NCI-H748 (cell line): ENCODE measurements at regions not wholly inside any gene's neighbourhood (a gene's known extent, or its start where the extent isn't known, plus 50 kb on each side); places are given as distances from the start of the nearest gene placed in this dataset.

Experiments
- DNase-seq: peaks from one replicate; lab custom pipeline; 2025; ENCODE audit not compliant: unreplicated experiment; lab: John Stamatoyannopoulos, UW

DNA sequence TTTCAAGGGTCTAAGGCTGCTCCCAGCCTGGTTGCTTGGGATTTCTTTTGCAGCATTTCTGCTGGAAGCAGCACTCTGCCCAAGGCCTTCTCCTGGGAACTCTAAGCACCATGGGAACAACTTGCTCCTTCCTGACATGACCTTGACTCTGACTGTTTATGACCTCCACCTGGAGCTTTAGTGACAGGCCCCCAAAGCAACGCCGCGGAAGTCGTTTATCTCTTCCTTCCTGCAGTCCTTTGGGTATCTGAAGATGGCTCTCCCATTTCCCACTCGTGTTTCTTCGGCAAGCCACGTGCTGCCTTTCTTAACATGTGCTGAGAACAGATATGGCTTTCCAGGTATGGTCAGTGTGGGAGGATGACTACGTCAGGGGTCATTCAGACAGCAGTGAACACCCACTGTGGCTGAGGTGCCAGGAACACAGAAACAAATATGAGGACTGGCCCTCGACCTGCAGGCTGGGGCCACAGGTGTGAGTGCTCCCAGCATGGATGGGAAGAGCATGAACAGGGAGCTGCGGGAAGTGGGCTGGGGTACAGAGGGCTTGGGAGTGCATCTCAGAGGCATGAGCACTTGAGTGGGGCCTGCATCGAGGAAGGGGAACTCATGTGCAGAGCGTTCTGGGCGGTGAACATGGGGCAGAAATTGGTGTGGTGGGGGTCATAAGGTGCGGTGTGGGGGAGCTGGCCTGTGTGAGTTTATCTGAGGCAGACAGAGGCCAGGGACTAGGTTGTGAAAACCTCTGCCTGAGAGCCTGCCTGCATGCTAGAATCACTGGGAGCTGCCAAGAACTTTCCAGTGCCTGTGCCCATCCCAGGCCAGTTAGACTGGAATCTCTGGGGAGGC, 140.5 kb downstream of the TSN start:
- DNase-seq, result no peak

DNA sequence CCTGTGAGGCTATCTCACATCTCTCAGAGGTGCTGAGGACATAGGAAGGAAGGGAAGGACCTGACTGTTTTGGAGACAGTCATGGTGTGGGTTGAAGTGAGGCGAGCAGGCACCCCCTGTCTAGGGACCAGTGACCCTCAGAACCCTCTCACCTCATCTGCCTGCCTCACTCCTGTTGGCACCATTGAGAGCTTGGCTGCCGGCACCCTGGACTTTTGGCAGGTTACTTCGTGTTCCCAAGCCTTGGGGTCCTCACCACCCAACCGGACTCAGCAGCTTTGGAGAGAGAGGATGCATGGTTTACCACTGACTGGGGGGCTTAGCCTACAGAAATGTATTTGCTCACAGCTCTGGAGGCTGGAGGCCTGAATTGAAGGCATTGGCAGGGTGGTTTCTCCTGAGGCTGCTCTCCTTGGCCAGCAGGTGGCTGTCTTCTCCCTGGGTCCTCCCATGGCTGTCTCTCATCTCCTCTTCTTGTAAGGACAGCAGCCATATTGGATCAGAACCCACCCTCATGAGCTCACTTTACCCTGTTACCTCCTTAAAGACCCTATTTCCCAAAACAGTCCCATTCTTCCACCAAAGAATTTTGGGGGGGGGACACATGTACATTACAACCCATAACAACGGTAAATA, 142.0 kb downstream of the TSN start:
- peak; percentile 47 for DNase-seq

- DNase-seq, result no peak
These were observed 143.0 kb downstream of the TSN start for GRCh38 chr2:121898483-121898882.

DNA sequence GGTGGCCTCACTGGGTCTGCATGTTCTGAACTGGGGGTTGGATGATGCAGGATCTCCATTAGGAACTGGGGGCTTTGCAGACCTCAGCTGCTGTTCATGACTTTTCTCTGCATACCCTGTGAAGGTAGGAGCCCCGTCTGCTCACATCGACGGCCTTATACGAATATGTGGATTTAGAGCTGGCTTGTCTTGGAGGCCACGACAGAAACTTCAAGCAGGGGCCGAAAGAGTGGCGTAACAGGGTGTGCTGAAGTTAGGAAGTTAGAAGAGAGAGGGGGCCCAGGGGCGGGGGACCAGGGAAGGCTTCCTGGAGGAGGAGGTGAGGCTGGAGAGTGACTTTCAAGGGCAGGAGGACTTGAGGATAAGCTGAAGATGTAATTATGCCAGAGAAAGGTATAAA, 144.9 kb downstream of the TSN start:
- DNase-seq, result no peak

DNA sequence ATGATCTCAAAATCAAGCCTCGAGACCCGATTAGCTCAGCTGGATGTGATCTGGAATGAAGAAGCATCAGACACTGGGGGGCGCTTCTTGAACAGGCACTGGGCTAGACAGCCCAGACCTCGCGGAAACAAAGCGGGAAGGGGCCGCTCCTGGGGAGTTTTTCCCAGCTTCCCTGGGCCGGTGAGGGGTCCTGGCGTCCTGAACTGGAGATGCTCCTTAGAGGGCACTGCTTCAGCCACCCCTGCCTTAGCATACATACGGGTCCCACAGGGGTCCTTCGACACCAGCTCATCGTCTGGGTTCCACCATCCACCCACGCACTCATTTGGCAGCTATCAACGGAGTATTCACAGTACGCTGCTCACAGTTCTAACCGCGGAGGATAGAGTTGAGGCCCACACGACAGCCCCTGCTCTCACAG, 146.7 kb downstream of the TSN start:
- DNase-seq, result no peak

GRCh38 chr2:121902616-121903015, 147.2 kb downstream of the TSN start:
- DNase-seq, result no peak

DNA sequence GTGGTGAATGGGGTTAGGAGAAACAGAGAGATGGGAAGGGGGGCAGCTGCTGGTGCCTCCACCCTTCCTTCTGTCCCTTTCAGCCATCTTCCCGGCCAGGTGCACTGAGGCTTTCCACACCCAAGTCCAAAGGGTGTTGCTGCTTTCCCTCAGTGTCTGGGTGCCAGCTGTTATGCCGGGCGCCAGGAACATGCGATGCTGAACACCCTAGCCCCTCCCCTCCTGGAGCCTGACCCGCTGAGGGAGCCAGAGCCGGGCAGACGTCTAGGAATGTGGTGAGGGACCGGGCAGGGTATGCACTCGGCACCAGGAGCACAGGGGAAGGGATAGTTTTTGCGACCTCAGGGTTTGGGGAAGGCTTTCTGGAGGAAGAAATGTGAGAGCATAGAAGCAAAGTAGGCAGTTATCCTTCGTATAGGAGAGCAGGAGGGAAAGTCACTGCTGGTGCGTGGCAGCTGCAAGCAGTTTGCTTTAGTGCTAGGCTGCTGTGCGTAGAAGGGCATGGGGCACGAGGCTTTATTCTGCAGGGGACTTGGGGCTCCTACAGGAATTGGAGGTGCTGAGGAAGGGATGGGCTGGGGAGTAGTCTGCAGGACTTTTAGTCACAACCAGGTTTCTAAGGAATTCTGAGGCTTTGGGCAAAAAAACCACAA, 147.7 kb downstream of the TSN start:
- DNase-seq, result peak; percentile 41

DNA sequence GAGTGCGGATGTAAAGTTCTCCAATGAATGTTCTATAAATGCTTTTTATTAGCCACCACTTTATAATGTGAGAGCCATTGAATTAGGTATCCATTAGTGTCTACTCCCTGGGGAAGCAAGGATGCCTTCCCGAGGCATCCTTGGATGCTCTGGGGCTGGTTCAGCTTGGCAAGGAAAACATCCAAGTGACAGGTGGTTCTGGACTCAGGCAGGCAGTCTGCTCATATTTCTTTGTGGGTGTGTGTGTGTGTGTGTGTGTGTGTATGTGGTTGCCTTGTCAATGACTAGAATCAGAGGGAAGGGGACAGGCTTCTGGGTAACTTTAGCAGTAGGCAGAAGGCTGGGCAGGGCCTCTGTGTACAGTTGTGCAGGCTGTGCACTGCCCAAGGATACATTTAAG, 149.2 kb downstream of the TSN start:
- no peak for DNase-seq

GRCh38 chr2:121905201-121905600, 149.8 kb downstream of the TSN start:
- DNase-seq, result no peak

- no peak for DNase-seq
These were observed 150.7 kb downstream of the TSN start for GRCh38 chr2:121906170-121906569.

- DNase-seq, result peak; percentile 5
These were observed 152.5 kb downstream of the TSN start for GRCh38 chr2:121907928-121908327.

- no peak for DNase-seq
These were observed 154.7 kb downstream of the TSN start for GRCh38 chr2:121910139-121910538.

GRCh38 chr2:121911036-121911435, 155.6 kb downstream of the TSN start:
- no peak for DNase-seq

DNA sequence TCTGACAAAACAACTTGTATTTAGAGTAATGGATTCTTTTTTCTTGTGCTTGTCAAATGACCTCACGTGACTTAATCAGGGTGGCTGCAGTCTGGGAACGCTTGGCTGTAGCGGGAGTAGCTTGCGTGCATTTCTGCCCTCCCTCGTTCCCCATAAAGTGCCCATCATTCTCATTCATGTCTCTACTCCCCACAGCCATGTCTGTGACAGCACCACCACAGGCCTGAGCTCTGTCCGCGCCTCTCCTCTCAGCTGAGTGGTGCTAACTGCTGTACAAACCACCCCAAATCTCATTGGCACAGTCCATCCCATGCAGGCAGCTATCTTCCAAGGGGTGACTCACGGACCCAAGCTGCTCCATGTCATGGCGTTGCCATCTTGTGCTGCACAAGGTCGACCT, 161.7 kb downstream of the TSN start:
- DNase-seq, result no peak

GRCh38 chr2:121918231-121918630, 162.8 kb downstream of the TSN start:
- DNase-seq, result no peak

- no peak for DNase-seq
These were observed 164.4 kb downstream of the TSN start for GRCh38 chr2:121919803-121920202.

DNA sequence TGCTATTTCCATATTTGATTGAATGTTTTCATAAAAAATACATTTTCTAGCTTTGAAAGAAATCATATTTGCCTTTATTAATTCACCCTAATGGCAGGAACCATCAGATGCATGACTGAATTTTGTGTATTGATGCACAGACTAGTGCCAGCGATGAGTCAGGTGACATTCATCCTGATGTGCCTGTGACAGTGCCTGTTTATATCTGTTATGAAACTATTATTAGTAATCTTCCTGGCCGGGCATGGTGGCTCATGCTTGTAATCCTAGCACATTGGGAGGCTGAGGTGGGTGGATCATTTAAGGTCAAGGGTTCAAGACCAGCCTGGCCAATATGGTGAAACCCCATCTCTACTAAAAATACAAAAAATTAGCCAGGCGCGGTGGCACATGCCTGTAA, 170.0 kb downstream of the TSN start:
- no peak for DNase-seq

- DNase-seq, result no peak
These were observed 187.8 kb downstream of the TSN start for GRCh38 chr2:121943285-121943684.

DNA sequence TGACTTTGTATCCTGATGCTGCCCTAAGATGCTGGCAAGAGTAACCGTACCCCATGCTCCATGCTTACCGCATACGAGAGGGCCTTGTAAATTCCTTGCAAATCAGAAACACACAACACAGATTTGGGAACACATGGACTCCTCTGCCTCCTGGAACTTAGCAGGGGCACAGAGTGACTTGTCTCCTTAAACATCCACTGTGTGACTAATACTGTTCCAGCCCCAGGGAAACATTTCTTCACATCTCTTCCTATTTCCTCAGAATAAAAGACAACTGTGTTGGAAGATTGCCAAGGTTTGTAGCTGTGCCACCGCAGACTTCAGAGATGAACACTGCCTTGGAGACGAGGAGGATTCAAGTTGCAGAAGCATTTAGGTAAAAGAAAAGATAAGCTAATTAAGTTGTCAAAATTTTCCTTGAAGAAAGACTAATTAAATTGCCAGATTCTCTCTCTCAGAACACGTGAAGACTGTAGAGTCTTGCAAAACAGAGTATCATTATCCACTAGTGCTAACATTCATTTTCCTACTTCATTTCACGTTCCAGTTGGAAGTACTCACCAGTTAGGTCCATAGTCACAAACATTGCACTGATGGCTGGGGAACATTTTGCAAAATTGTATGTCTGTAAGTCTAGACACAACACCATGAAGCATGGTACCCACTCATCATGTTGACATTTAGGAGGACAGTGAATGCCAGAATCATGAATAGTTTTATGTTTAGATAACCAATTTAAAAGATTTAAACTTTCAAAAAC, 188.8 kb downstream of the TSN start:
- no peak for DNase-seq

DNA sequence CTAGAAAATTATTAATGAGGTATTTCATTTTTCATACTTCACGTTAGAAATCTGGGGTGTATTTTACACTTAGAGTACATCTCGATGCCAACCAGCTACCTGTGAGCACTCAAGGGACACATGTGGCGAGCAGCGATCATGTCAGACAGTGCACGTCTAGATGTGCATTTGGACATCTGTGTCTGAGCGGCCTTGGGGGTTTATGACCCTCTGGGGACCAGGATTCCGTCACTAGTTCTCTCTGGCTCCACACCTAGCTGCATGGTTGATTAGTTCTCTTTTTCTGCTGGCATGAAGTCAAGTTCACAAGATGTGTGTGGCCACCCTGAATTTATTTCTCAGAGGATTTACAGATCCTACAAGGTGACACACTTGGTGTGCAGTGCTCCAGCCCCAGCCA, 192.2 kb downstream of the TSN start:
- no peak for DNase-seq

- no peak for DNase-seq
These were observed 193.8 kb downstream of the TSN start for GRCh38 chr2:121949271-121949670.
